HG03045 (cell line): ENCODE measurements at regions not wholly inside any gene's neighbourhood (a gene's known extent, or its start where the extent isn't known, plus 50 kb on each side); places are given as distances from the start of the nearest gene placed in this dataset.

Experiments used
- ATAC-seq: cut with Tn5 transposase; IDR thresholded peaks from one replicate; pipeline ENCODE4 v1.9.1; 2021; ENCODE audit warnings: mild to moderate bottlenecking, moderate library complexity; ENCODE audit not compliant: unreplicated experiment

GRCh38 chr18:28715206-28715605 lies 538.3 kb upstream of the CDH2 start:
- no peak for ATAC-seq

- no peak for ATAC-seq
These were observed 537.6 kb upstream of the CDH2 start for GRCh38 chr18:28714498-28714897.

DNA sequence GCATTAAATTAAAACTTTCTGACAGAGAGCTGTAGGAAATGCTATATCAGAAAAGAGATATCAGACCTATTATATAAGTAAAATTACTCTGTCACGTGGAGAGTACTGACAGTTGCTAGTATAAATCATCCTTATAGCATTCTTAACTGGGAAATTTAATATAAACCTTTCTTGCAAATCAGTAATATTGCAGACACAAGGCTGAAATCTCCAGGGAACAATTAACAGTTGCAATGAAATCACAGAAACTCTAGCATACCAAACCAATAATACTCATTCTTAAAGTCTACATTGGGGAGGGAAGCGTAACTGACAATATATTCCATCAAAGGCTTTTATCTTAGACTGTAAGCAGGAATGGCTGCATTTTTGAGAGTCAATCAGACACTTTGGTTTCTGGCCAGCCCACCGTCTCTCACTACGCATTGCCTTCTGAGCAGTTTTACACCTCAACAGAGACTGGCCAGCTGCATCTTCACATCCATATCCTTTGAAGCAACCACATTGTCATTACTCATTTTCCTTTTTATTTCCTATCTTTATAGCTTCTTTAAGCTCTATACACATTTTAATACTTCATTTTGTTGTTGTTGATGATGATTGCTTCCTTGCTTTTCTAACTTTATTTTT lies 536.0 kb upstream of the CDH2 start:
- ATAC-seq, result no peak

DNA sequence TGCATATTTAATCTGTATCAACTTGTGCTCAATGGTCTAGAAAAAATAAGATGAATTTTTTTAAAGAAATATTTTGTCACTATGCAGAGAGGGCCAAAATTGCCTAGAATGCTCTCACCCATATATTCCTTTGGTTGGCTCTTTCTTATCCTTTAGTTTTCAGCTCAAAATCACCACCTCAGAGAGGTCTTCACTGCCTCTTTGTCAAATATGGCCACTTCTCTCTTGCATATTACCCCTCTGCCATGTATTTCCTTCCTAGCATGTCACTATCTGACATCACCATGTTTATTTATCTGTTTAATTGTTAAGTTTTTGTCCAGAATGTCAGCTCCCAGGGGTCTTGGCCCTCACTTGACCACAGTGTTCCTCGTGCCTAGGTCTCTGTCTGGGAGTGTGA lies 535.2 kb upstream of the CDH2 start:
- no peak for ATAC-seq

- no peak for ATAC-seq
These were observed 534.2 kb upstream of the CDH2 start for GRCh38 chr18:28711096-28711495.

- ATAC-seq, result no peak
These were observed 530.1 kb upstream of the CDH2 start for GRCh38 chr18:28707006-28707405.

DNA sequence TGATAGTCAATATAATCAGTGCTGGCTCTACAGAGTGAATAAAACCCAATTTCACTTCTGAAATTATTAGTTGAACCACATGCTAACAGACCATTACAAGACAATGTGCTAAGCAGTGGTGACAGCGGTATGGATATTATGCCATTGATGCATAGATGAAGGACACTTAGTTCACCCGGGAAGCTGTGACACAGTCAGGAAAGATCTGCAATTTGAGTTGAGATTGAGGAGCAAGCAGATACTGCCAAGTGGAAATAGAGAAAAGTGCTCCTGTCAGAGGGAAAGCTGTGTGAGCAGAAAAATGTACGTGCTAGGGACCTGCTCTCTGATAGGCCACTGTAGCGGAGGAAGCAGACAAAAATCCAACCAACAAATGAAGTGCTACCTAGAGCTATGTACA lies 529.5 kb upstream of the CDH2 start:
- ATAC-seq, result no peak

DNA sequence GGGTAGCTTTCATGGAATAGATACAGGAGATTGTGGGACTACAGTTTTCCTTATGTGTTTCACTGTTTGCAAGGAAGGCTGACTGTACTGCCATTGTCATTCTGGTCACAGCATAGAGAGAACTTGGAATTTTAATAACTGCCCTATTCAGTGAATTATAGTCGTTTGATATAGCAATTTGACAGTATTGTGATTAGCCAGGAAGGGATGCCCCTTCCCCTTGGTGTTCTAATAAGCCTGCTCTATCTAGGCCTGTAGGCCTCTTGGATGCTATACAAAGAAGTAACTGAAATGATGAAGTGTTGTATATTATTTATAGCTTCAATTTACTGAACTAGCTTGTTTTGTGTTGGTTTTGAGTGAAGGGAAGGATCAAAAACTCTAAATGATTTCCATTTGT lies 528.6 kb upstream of the CDH2 start:
- no peak for ATAC-seq

GRCh38 chr18:28692337-28692736 lies 515.4 kb upstream of the CDH2 start:
- ATAC-seq, result no peak

- no peak for ATAC-seq
These were observed 514.5 kb upstream of the CDH2 start for GRCh38 chr18:28691496-28691840.

DNA sequence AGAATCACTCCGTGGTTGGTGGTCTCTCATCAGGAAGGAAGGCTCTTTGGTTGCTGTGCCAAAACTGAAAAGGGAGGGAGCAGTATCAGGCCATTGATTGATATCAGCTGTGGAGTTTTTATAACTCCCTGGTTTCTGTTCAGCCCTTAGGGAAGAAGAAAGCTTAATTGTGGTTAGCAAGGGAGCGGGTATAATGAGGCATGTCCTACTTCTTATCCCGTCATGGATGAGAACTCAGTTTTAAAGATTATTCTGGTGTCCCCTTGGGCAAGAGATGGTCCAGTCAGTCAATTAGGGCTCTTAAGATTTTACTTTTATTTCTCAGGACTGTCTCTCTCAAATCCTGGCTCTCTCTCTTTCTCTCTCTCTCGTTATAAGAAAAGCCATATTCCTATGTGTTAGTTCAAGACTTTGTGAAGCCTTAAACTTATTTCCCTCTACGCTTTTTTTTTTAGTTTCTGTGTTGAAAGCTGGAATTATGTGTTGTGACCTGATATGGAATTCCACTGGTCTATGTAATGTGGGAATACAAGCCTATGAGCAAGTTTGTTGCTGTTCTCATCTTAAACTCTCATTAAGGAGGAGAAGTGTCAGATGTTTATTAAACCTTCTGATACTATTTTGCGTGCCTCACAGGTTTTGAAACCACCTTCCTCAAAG lies 514.0 kb upstream of the CDH2 start:
- no peak for ATAC-seq

GRCh38 chr18:28690100-28690499 lies 513.2 kb upstream of the CDH2 start:
- no peak for ATAC-seq

DNA sequence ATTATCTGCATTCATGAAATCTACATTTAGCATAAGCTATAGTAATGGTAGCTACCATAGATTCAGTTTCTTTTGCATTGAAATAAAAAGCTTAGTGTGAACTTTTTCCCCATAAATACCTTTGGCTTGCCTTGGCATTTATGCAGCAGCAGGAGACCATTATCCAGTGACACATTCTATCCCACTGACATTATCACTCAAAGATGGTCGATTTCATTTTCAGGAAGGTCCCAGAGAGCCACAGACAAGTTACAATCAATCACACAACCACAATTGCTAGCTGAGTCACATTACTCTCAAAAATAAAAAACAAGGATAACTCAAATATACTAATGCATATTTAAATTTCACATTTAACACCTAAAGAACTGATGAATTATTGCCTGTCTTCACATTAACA lies 512.7 kb upstream of the CDH2 start:
- ATAC-seq, result no peak

DNA sequence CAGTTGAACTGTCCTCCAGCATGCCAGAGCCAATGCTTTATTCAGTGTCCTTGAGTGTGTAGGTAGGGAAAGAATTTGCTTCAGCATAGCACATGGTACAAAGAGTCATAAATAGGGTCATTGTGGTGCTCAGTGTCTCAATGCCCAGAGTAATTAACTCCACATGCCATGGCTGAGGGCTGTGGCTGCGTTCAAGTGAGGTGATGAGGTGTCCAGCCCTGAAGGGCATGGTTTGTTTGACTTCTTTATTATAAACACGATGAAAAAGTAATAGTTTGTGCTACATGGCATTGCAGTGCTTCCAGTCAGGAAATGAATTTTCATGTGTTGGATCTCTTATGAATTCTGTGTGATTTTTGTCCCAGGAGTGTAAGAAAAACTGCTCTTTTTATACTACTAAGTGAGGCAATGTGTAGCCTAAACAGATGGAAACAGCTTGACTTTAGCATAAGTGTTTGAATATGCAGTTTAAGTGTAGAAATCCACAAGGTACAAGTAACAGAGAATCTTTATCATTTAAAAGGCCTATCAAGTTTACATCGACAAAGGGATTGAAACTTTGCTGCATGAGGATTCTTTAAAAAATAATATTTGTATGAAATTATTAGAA lies 507.9 kb upstream of the CDH2 start:
- ATAC-seq, result no peak

DNA sequence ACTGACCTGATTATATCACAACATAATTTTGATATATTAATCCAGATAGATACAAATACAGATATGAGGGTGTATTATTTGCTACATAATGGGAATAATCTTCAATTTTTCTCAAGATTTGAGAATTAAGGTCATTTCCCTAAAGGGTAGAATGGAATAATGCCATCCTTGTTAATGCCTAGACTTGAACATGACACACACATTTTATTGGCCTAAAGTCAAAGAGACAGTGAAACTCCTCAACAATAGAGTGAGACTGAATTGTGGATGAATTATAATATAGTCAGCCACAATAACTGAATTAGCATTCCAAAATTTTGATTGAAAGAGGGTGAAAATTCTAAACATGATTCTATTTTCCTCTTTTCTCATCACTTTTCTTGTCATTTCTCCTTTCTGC lies 506.0 kb upstream of the CDH2 start:
- ATAC-seq, result no peak

GRCh38 chr18:28669165-28669564 lies 492.2 kb upstream of the CDH2 start:
- no peak for ATAC-seq

GRCh38 chr18:28666216-28666615 lies 489.3 kb upstream of the CDH2 start:
- ATAC-seq, result no peak

GRCh38 chr18:28657961-28658360 lies 481.0 kb upstream of the CDH2 start:
- ATAC-seq, result no peak

- no peak for ATAC-seq
These were observed 475.7 kb upstream of the CDH2 start for GRCh38 chr18:28652654-28653053.

- no peak for ATAC-seq
These were observed 474.4 kb upstream of the CDH2 start for GRCh38 chr18:28651298-28651697.

- ATAC-seq, result no peak
These were observed 473.9 kb upstream of the CDH2 start for GRCh38 chr18:28650860-28651259.

- ATAC-seq, result no peak
These were observed 471.0 kb upstream of the CDH2 start for GRCh38 chr18:28647961-28648360.

DNA sequence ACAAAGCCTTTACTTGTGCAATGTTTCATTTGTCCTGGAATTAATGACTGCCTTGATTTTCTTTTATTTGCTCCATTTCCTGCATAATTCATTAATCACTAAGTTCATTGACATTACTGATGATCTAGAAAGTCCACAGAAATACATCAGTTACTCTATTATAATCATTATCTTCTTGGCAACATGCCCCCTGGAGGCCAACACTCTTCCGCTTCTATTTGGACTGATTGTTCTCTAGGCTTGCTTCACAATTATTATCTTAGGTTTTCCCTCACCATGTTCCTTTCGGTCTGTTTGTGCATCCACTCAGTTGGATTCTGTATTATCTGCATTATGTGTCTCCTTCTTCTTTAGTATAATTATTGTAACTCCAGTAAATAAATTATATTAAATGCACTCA lies 461.0 kb upstream of the CDH2 start:
- ATAC-seq, result no peak
